HCT116 (cell line): ENCODE measurements at regions not wholly inside any gene's neighbourhood (a gene's known extent, or its start where the extent isn't known, plus 50 kb on each side); places are given as distances from the start of the nearest gene placed in this dataset.

ENCODE experiments used
- ATAC-seq: fragments of 200-7000 bp; cut with Tn5 transposase; 2 replicates; pipeline ENCODE4 v1.9.1; 2020; ENCODE audit warnings: mild to moderate bottlenecking, moderate library complexity
- BruUV-seq: library from RNA; stranded (reverse); fragments of 400-500 nt; replicated peaks from 2 replicates; lab custom pipeline; 2021; lab: Mats Ljungman, UMichigan
- CTCF ChIA-PET: fragments of 300-600 bp; sonication (Branson Sonifier 250); formaldehyde crosslinking; loops from one replicate; lab custom pipeline; 2021; ENCODE audit warnings: antibody characterized with exemption; lab: Charles Lee
- POLR2A ChIA-PET: fragments of 300-600, 350-600 bp; sonication (Branson Sonifier 250); formaldehyde crosslinking; loops from one replicate; lab custom pipeline; 2021; ENCODE audit warnings: antibody characterized with exemption; lab: Charles Lee
- RAD21 ChIA-PET, 2 experiments: fragments of 300-600 bp; sonication (Branson Sonifier 250); formaldehyde crosslinking; loops; one replicate each; lab custom pipeline; 2023; ENCODE audit warnings: low total read pairs in 2 of 2; ENCODE audit not compliant: uncharacterized antibody in 2 of 2, unreplicated experiment in 2 of 2, low non-redundant PET in 1 of 2; lab: Charles Lee
- DNase-seq: peaks from one replicate; pipeline ENCODE4 v3.0.0-alpha.2; 2010; ENCODE audit warnings: low read depth, low spot score
- H2AFZ ChIP-seq: fragments of 200-600 bp; shearing (Covaris generic), sonication (generic); 2 replicates; pipeline ENCODE4 v1.6.1; 2017; ENCODE audit warnings: low read depth, mixed run types, mixed read lengths, antibody characterized with exemption, low read length; ENCODE audit not compliant: poor library complexity, severe bottlenecking
- H3K27ac ChIP-seq: 2 replicates; pipeline ENCODE4 v1.5.1; 2012; ENCODE audit warnings: low read depth, low read length
- H3K27me3 ChIP-seq: fragments of 200-600 bp; sonication (generic); 2 replicates; pipeline ENCODE4 v1.6.1; 2016; ENCODE audit warnings: mixed run types, low read length, mixed read lengths; ENCODE audit not compliant: insufficient read depth
- H3K36me3 ChIP-seq, 2 experiments: fragments of 200-500 bp in 1 of 2; fragments of 200-600 bp in 1 of 2; sonication (Bioruptor generic) in 1 of 2; sonication (generic) in 1 of 2; 2 replicates each; pipeline versions ENCODE4 v1.5.1 to v1.6.1; 2014 to 2016; ENCODE audit warnings: low read length in 2 of 2, inconsistent platforms in 1 of 2, mixed read lengths in 1 of 2, mixed run types in 1 of 2; ENCODE audit not compliant: insufficient read depth in 2 of 2, control insufficient read depth in 1 of 2
- H3K4me1 ChIP-seq, 2 experiments: fragments of 200-600 bp in 1 of 2; sonication (generic) in 1 of 2; 2 replicates each; pipeline versions ENCODE4 v1.5.1 to v1.6.1; 2012 to 2017; ENCODE audit warnings: low read length in 2 of 2, inconsistent platforms in 1 of 2, mild to moderate bottlenecking in 1 of 2, mixed read lengths in 1 of 2, mixed run types in 1 of 2, moderate library complexity in 1 of 2; ENCODE audit not compliant: insufficient read depth in 2 of 2, control insufficient read depth in 1 of 2
- H3K4me2 ChIP-seq: fragments of 200-600 bp; sonication (generic); 2 replicates; pipeline ENCODE4 v1.6.1; 2017; ENCODE audit warnings: mixed run types, low read length, mixed read lengths
- H3K4me3 ChIP-seq, 2 experiments: fragments of 200-600 bp in 1 of 2; sonication (generic) in 1 of 2; replicated peaks in 1 of 2; 2 replicates each; pipeline ENCODE4 v1.5.1; 2011 to 2016; ENCODE audit warnings: low read length in 2 of 2, control low read depth in 1 of 2, low read depth in 1 of 2, mild to moderate bottlenecking in 1 of 2, mixed read lengths in 1 of 2, mixed run types in 1 of 2
- H3K79me2 ChIP-seq: fragments of 200-600 bp; sonication (generic); 2 replicates; pipeline ENCODE4 v1.6.1; 2017; ENCODE audit warnings: mild to moderate bottlenecking, mixed run types, low read length, moderate library complexity, mixed read lengths; ENCODE audit not compliant: insufficient read depth
- H3K9ac ChIP-seq: fragments of 200-600 bp; sonication (generic); 2 replicates; pipeline ENCODE4 v1.6.1; 2016; ENCODE audit warnings: low read length, mixed read lengths
- H3K9me2 ChIP-seq: fragments of 200-600 bp; sonication (generic), shearing (Covaris generic); 2 replicates; pipeline ENCODE4 v1.6.1; 2017; ENCODE audit warnings: mixed run types, mild to moderate bottlenecking, moderate library complexity; ENCODE audit not compliant: insufficient read depth
- H3K9me3 ChIP-seq, 2 experiments: fragments of 200-500 bp in 1 of 2; fragments of 200-600 bp in 1 of 2; sonication (Bioruptor generic) in 1 of 2; sonication (generic) in 1 of 2; 2 replicates each; pipeline ENCODE4 v1.6.1; 2014 to 2017; ENCODE audit warnings: low read length in 2 of 2, mixed read lengths in 2 of 2, inconsistent platforms in 1 of 2, low read depth in 1 of 2, mild to moderate bottlenecking in 1 of 2, mixed run types in 1 of 2, moderate library complexity in 1 of 2; ENCODE audit not compliant: control insufficient read depth in 1 of 2, insufficient read depth in 1 of 2
- H4K20me1 ChIP-seq: fragments of 200-600 bp; sonication (generic), shearing (Covaris generic); 2 replicates; pipeline ENCODE4 v1.6.1; 2017; ENCODE audit warnings: mixed run types, mild to moderate bottlenecking, moderate library complexity; ENCODE audit not compliant: insufficient read depth
- CEBPB ChIP-seq: IDR thresholded peaks from 2 replicates; pipeline ENCODE4 v1.6.1; 2012; ENCODE audit warnings: low read depth
- ELF1 ChIP-seq: IDR thresholded peaks from 2 replicates; pipeline ENCODE4 v1.6.1; 2012; ENCODE audit warnings: low read depth, borderline replicate concordance
- EZH2 ChIP-seq: fragments of 200-600 bp; sonication (generic); IDR thresholded peaks from 2 replicates; pipeline ENCODE4 v1.6.1; 2017; ENCODE audit warnings: antibody characterized with exemption, mixed run types
- EZH2phosphoT487 ChIP-seq: fragments of 200-600 bp; IDR thresholded peaks from 2 replicates; pipeline ENCODE4 v1.6.1; 2018; ENCODE audit warnings: antibody characterized with exemption, borderline replicate concordance
- FOSL1 ChIP-seq: IDR thresholded peaks from 2 replicates; pipeline ENCODE4 v1.6.1; 2012; ENCODE audit warnings: low read depth
- JUND ChIP-seq: IDR thresholded peaks from 2 replicates; pipeline ENCODE4 v1.6.1; 2012
- POLR2A ChIP-seq: IDR thresholded peaks from 2 replicates; pipeline ENCODE4 v1.7.0; 2011; ENCODE audit warnings: borderline replicate concordance; ENCODE audit not compliant: insufficient read depth, insufficient read length; ENCODE audit errors: extremely low read depth
- POLR2AphosphoS5 ChIP-seq: IDR thresholded peaks from 2 replicates; pipeline ENCODE4 v1.6.1; 2011; ENCODE audit warnings: mild to moderate bottlenecking, low read depth, low read length, moderate library complexity
- RAD21 ChIP-seq: IDR thresholded peaks from 2 replicates; pipeline ENCODE4 v1.6.1; 2012; ENCODE audit warnings: low read depth, mild to moderate bottlenecking
- SP1 ChIP-seq: IDR thresholded peaks from 2 replicates; pipeline ENCODE4 v1.6.1; 2012; ENCODE audit warnings: low read depth
- SRF ChIP-seq: IDR thresholded peaks from 2 replicates; pipeline ENCODE4 v1.6.1; 2012; ENCODE audit warnings: low read depth
- TCF7L2 ChIP-seq: IDR thresholded peaks from 2 replicates; pipeline ENCODE4 v1.7.0; 2011; ENCODE audit warnings: borderline replicate concordance, inconsistent platforms; ENCODE audit not compliant: insufficient read depth, insufficient read length; ENCODE audit errors: extremely low read depth
- ZNF274 ChIP-seq: fragments of 200-500 bp; sonication (Bioruptor generic); IDR thresholded peaks from 2 replicates; pipeline ENCODE4 v1.6.1; 2014; ENCODE audit warnings: mild to moderate bottlenecking, low read depth, low read length, inconsistent platforms
- intact Hi-C: fragments of 100-400 bp; cut with micrococcal nuclease; formaldehyde crosslinking; loops from 2 replicates; pipeline ENCODE4 v1.10.0; 2022
- TF ChIP-seq, protein P1 (sequence below): IDR thresholded peaks from 2 replicates; pipeline ENCODE4 v1.6.1; 2012
- TF ChIP-seq, protein P2 (sequence below): IDR thresholded peaks from 2 replicates; pipeline ENCODE4 v1.6.1; 2011; ENCODE audit warnings: mild to moderate bottlenecking, low read length, moderate library complexity; ENCODE audit not compliant: insufficient replicate concordance; ENCODE audit errors: extremely low read depth

DNA sequence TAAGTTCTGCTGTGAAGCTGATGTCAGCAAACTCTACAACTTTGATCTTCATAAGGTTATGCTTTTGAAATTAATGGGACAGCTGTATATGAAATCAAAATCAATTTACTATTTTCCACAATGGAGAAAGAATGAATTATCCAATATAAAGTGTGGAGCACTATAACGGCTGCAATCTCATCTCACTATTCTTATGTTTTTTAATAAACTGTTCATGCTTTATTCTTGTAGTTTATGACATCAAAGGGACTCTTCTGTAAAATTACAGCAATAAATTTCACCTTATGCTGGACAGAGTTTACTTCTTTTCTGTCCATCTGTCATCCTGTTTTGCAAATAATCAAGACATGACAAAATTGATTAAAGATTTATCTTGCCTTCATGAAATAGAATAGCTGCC lies 192.5 kb downstream of the TECRL start:
- ChIA-PET RAD21 (no interaction called here), POLR2A (no interaction called here), CTCF (no interaction called here)
- intact Hi-C loops, result no loop called here
- Histone ChIP-seq H3K79me2 (no peaks in the 10 kb centered on the region), H3K4me2 (no peak overlapping the region), H3K9ac (no peak overlapping the region), H3K9me2 (no peaks in the 10 kb centered on the region), H2AFZ (no peak overlapping the region), H3K9me3 (peaks cover 5 to 6% of the 10 kb centered on the region in 2 experiments; a peak in 1 of 4 replicates), H3K4me3 (no peak overlapping the region), H4K20me1 (no peaks in the 10 kb centered on the region), H3K4me1 (no peaks in the 10 kb centered on the region), H3K27ac (no peak overlapping the region), H3K36me3 (no peaks in the 10 kb centered on the region), H3K27me3 (no peaks in the 10 kb centered on the region)
- no peak for ATAC-seq
- TF ChIP-seq POLR2A, result no peak
- no peak for TF ChIP-seq ELF1
- no peak for TF ChIP-seq EZH2
- TF ChIP-seq, protein P1, sequence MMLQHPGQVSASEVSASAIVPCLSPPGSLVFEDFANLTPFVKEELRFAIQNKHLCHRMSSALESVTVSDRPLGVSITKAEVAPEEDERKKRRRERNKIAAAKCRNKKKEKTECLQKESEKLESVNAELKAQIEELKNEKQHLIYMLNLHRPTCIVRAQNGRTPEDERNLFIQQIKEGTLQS, result no peak
- TF ChIP-seq POLR2AphosphoS5, result no peak
- TF ChIP-seq JUND, result no peak
- DNase-seq, result no peak
- no TSS peak for BruUV-seq

DNA sequence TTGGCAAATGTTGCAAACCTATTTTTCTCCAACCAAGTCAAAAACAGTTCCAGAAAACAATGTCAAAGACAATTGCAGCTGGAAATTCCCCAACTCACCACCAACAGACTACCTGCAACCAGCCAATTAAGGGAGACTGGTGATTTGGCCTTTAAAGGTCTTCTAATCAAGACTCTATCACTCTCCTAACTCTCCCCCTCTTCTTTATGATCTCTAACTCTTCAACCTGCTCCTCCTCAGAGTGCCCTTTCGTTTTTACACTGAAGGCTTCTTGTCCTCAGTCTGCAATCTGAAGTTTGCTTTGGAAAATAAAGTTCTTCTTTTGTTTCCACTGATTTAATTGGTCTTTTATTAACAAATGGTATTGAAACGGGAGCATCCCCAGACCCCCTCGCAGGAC lies 203.9 kb downstream of the TECRL start:
- ChIA-PET POLR2A (no interaction called here), RAD21 (no interaction called here), CTCF (no interaction called here)
- Histone ChIP-seq H2AFZ (no peak overlapping the region), H3K4me1 (no peaks in the 10 kb centered on the region), H3K4me3 (no peak overlapping the region), H3K27ac (no peak overlapping the region), H3K27me3 (no peaks in the 10 kb centered on the region), H3K36me3 (no peaks in the 10 kb centered on the region), H3K4me2 (no peak overlapping the region), H3K9ac (no peak overlapping the region), H4K20me1 (no peaks in the 10 kb centered on the region), H3K9me2 (no peaks in the 10 kb centered on the region), H3K9me3 (peaks cover 4 to 29% of the 10 kb centered on the region in 2 experiments; a peak in 2 of 4 replicates), H3K79me2 (no peaks in the 10 kb centered on the region)
- no TSS peak for BruUV-seq
- TF ChIP-seq EZH2 (no peak), POLR2AphosphoS5 (no peak), RAD21 (no peak), TCF7L2 (no peak), SRF (no peak), FOSL1 (no peak), CEBPB (no peak), ZNF274 (no peak), SP1 (no peak), POLR2A (no peak), EZH2phosphoT487 (no peak)
- TF ChIP-seq, protein P2, sequence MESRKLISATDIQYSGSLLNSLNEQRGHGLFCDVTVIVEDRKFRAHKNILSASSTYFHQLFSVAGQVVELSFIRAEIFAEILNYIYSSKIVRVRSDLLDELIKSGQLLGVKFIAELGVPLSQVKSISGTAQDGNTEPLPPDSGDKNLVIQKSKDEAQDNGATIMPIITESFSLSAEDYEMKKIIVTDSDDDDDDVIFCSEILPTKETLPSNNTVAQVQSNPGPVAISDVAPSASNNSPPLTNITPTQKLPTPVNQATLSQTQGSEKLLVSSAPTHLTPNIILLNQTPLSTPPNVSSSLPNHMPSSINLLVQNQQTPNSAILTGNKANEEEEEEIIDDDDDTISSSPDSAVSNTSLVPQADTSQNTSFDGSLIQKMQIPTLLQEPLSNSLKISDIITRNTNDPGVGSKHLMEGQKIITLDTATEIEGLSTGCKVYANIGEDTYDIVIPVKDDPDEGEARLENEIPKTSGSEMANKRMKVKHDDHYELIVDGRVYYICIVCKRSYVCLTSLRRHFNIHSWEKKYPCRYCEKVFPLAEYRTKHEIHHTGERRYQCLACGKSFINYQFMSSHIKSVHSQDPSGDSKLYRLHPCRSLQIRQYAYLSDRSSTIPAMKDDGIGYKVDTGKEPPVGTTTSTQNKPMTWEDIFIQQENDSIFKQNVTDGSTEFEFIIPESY, result no peak
- TF ChIP-seq, protein P1, result no peak
- DNase-seq, result no peak
- ATAC-seq, result no peak
- intact Hi-C loops, result no loop called here
